ENCODE measurements at regions not wholly inside any gene's neighbourhood (a gene's known extent, or its start where the extent isn't known, plus 50 kb on each side); places are given as distances from the start of the nearest gene placed in this dataset.

DNA sequence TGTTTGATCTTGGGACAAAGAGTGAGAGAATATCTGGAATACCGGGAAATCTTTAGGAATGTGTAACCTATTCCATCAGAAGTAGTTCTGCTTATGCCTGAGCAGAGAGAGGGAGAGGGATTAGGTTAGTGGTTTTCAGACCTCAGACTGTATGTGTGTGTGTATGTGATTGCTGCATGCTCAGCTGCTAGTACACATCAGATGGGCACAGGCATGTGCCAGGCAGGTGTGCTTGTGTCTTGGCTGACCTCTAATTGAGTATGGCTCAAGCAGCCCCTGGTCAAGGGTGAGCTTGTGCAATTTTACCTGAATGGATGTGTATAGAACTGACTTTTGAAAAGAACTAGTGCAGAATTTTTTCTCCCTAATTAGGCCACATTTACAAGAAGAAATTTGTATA lies 91.2 kb downstream of the INSIG2 start:
- Histone ChIP-seq H3K4ac (ENCODE audit: low read depth, low read length) (no peak overlapping the region), H4K8ac (ENCODE audit: low read depth, low read length) (no peak overlapping the region), H4K5ac (ENCODE audit: low read length) (no peak overlapping the region), H3K4me2 (ENCODE audit: low read length) (no peak overlapping the region), H3K9ac (ENCODE audit: low read length) (no peak overlapping the region), H3K4me1 (ENCODE audit: control insufficient read depth, low read depth, low read length) (peaks cover 4% of the 10 kb centered on the region), H3K23ac (ENCODE audit: low read length) (no peak overlapping the region), H3K36me3 (ENCODE audit: control insufficient read depth, insufficient read depth, low read length) (no peaks in the 10 kb centered on the region), H2BK15ac (replicated peaks; ENCODE audit: low read depth) (no peak overlapping the region), H2BK120ac (ENCODE audit: low read depth, low read length) (no peak overlapping the region), H2AK5ac (ENCODE audit: low read length) (no peak overlapping the region), H3K79me2 (ENCODE audit: control insufficient read depth, insufficient read depth, low read length) (no peaks in the 10 kb centered on the region), H3K56ac (ENCODE audit: low read length) (no peak overlapping the region), H2BK5ac (ENCODE audit: low read length) (no peak overlapping the region), H3K79me1 (ENCODE audit: low read length) (no peaks in the 10 kb centered on the region), H3K27ac (ENCODE audit: low read depth, low read length) (no peak overlapping the region), H3K4me3 (ENCODE audit: low read length) (no peak overlapping the region), H3K18ac (ENCODE audit: low read length) (no peak overlapping the region), H3K27me3 (ENCODE audit: insufficient read depth, low read length, poor library complexity) (no peaks in the 10 kb centered on the region)
- no peak for DNase-seq
- WGBS (ENCODE audit: extremely low coverage, insufficient coverage, low lambda C conversion rate) = no CpG with 5 or more reads among the region's 1 CpG

- no peaks in the 10 kb centered on the region for H3K79me2 ChIP-seq (ENCODE audit: control insufficient read depth, insufficient read depth, low read length)
- no CpG with 5 or more reads among the region's 2 CpGs for WGBS (ENCODE audit: extremely low coverage, insufficient coverage, low lambda C conversion rate)
Measured at GRCh38 chr2:118177884-118178283, 89.6 kb downstream of the INSIG2 start.

GRCh38 chr2:118177318-118177717 lies 89.0 kb downstream of the INSIG2 start:
- DNase-seq = no peak
- no peak overlapping the region for H2BK5ac ChIP-seq (ENCODE audit: low read length)
- no peak overlapping the region for H2AK5ac ChIP-seq (ENCODE audit: low read length)
- no peak overlapping the region for H4K5ac ChIP-seq (ENCODE audit: low read length)
- H3K27ac ChIP-seq (ENCODE audit: low read depth, low read length) = no peak overlapping the region
- H3K79me2 ChIP-seq (ENCODE audit: control insufficient read depth, insufficient read depth, low read length) = no peaks in the 10 kb centered on the region
- WGBS (ENCODE audit: extremely low coverage, insufficient coverage, low lambda C conversion rate) = no CpG with 5 or more reads among the region's 3 CpGs
- no peak overlapping the region for H3K4ac ChIP-seq (ENCODE audit: low read depth, low read length)
- H2BK15ac ChIP-seq (replicated peaks; ENCODE audit: low read depth) = no peak overlapping the region
- H3K4me2 ChIP-seq (ENCODE audit: low read length) = no peak overlapping the region
- H3K79me1 ChIP-seq (ENCODE audit: low read length) = no peaks in the 10 kb centered on the region
- no peak overlapping the region for H3K56ac ChIP-seq (ENCODE audit: low read length)
- H3K4me1 ChIP-seq (ENCODE audit: control insufficient read depth, low read depth, low read length) = no peaks in the 10 kb centered on the region
- H3K9ac ChIP-seq (ENCODE audit: low read length) = no peak overlapping the region
- no peak overlapping the region for H3K18ac ChIP-seq (ENCODE audit: low read length)
- no peaks in the 10 kb centered on the region for H3K36me3 ChIP-seq (ENCODE audit: control insufficient read depth, insufficient read depth, low read length)
- H3K27me3 ChIP-seq (ENCODE audit: insufficient read depth, low read length, poor library complexity) = no peaks in the 10 kb centered on the region
- H3K23ac ChIP-seq (ENCODE audit: low read length) = no peak overlapping the region
- H3K4me3 ChIP-seq (ENCODE audit: low read length) = no peak overlapping the region
- no peak overlapping the region for H2BK120ac ChIP-seq (ENCODE audit: low read depth, low read length)
- no peak overlapping the region for H4K8ac ChIP-seq (ENCODE audit: low read depth, low read length)

More at GRCh38 chr2:118177884-118178283, 89.6 kb downstream of the INSIG2 start:
- no peak overlapping the region for H3K23ac ChIP-seq (ENCODE audit: low read length)
- H3K27ac ChIP-seq (ENCODE audit: low read depth, low read length) = no peak overlapping the region
- no peak overlapping the region for H3K4me3 ChIP-seq (ENCODE audit: low read length)
- no peaks in the 10 kb centered on the region for H3K36me3 ChIP-seq (ENCODE audit: control insufficient read depth, insufficient read depth, low read length)
- no peak overlapping the region for H4K8ac ChIP-seq (ENCODE audit: low read depth, low read length)
- DNase-seq = no peak
- no peak overlapping the region for H2AK5ac ChIP-seq (ENCODE audit: low read length)
- no peaks in the 10 kb centered on the region for H3K4me1 ChIP-seq (ENCODE audit: control insufficient read depth, low read depth, low read length)
- H3K9ac ChIP-seq (ENCODE audit: low read length) = no peak overlapping the region
- H3K4ac ChIP-seq (ENCODE audit: low read depth, low read length) = no peak overlapping the region
- no peaks in the 10 kb centered on the region for H3K79me1 ChIP-seq (ENCODE audit: low read length)
- no peak overlapping the region for H3K4me2 ChIP-seq (ENCODE audit: low read length)
- no peak overlapping the region for H3K18ac ChIP-seq (ENCODE audit: low read length)
- H2BK120ac ChIP-seq (ENCODE audit: low read depth, low read length) = no peak overlapping the region
- no peaks in the 10 kb centered on the region for H3K27me3 ChIP-seq (ENCODE audit: insufficient read depth, low read length, poor library complexity)
- H2BK15ac ChIP-seq (replicated peaks; ENCODE audit: low read depth) = no peak overlapping the region
- no peak overlapping the region for H4K5ac ChIP-seq (ENCODE audit: low read length)
- no peak overlapping the region for H3K56ac ChIP-seq (ENCODE audit: low read length)
- H2BK5ac ChIP-seq (ENCODE audit: low read length) = no peak overlapping the region

- no peak overlapping the region for H3K4me2 ChIP-seq (ENCODE audit: low read length)
- WGBS (ENCODE audit: extremely low coverage, insufficient coverage, low lambda C conversion rate) = no CpG with 5 or more reads among the region's 3 CpGs
Measured at GRCh38 chr2:118176601-118177000, 88.3 kb downstream of the INSIG2 start.

GRCh38 chr2:118171546-118171945 lies 83.3 kb downstream of the INSIG2 start:
- WGBS (ENCODE audit: extremely low coverage, insufficient coverage, low lambda C conversion rate) = no CpG with 5 or more reads among the region's 2 CpGs

More at GRCh38 chr2:118176601-118177000, 88.3 kb downstream of the INSIG2 start:
- no peak overlapping the region for H2BK120ac ChIP-seq (ENCODE audit: low read depth, low read length)
- no peak overlapping the region for H2BK15ac ChIP-seq (replicated peaks; ENCODE audit: low read depth)
- H2AK5ac ChIP-seq (ENCODE audit: low read length) = no peak overlapping the region
- no peaks in the 10 kb centered on the region for H3K4me1 ChIP-seq (ENCODE audit: control insufficient read depth, low read depth, low read length)
- no peak overlapping the region for H3K4ac ChIP-seq (ENCODE audit: low read depth, low read length)
- H2BK5ac ChIP-seq (ENCODE audit: low read length) = no peak overlapping the region
- no peak overlapping the region for H3K9ac ChIP-seq (ENCODE audit: low read length)
- H3K23ac ChIP-seq (ENCODE audit: low read length) = no peak overlapping the region
- H4K8ac ChIP-seq (ENCODE audit: low read depth, low read length) = no peak overlapping the region
- no peaks in the 10 kb centered on the region for H3K27me3 ChIP-seq (ENCODE audit: insufficient read depth, low read length, poor library complexity)
- no peaks in the 10 kb centered on the region for H3K79me2 ChIP-seq (ENCODE audit: control insufficient read depth, insufficient read depth, low read length)
- H3K79me1 ChIP-seq (ENCODE audit: low read length) = no peaks in the 10 kb centered on the region
- H3K27ac ChIP-seq (ENCODE audit: low read depth, low read length) = no peak overlapping the region
- no peaks in the 10 kb centered on the region for H3K36me3 ChIP-seq (ENCODE audit: control insufficient read depth, insufficient read depth, low read length)
- H3K4me3 ChIP-seq (ENCODE audit: low read length) = no peak overlapping the region
- DNase-seq = no peak
- H4K5ac ChIP-seq (ENCODE audit: low read length) = no peak overlapping the region
- no peak overlapping the region for H3K18ac ChIP-seq (ENCODE audit: low read length)
- H3K56ac ChIP-seq (ENCODE audit: low read length) = no peak overlapping the region

DNA sequence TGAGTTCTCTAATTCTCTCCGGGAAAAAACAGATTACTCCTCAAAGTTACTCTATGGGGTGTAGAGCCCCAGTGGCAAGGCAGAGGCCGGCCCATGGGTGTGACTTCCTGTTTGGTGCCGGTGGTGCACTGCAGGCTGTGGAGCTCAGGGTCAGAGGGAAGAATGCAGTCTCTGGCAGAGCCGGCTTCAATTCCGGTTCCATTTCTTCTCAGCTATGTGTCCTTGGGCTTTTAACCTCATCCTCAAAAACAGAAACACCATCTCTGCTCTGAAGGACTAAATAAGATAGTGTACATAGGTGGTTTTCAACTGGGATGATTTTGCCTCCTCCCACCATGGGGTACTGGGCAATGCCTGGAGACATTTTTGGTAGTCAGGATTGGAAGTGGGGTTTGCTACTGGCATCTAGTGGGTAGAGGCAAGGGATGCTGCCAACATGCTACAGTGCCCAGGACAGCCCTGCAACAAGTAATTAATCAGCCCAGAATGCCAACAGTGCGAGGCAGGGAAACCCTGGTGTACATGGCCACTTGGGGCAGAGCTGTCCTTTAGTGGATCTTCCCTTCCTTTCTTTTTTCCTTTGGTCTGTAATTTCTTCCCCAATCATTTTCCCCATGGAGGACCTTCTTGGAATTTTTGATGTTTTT lies 81.2 kb downstream of the INSIG2 start:
- Histone ChIP-seq H2BK5ac (ENCODE audit: low read length) (no peak overlapping the region), H4K5ac (ENCODE audit: low read length) (no peak overlapping the region), H2BK120ac (ENCODE audit: low read depth, low read length) (no peak overlapping the region), H3K4me1 (ENCODE audit: control insufficient read depth, low read depth, low read length) (no peaks in the 10 kb centered on the region), H2AK5ac (ENCODE audit: low read length) (no peak overlapping the region), H2BK15ac (replicated peaks; ENCODE audit: low read depth) (no peak overlapping the region), H3K4ac (ENCODE audit: low read depth, low read length) (no peak overlapping the region), H3K4me3 (ENCODE audit: low read length) (no peak overlapping the region), H3K79me2 (ENCODE audit: control insufficient read depth, insufficient read depth, low read length) (no peaks in the 10 kb centered on the region), H3K27ac (ENCODE audit: low read depth, low read length) (no peak overlapping the region), H3K18ac (ENCODE audit: low read length) (no peak overlapping the region), H3K56ac (ENCODE audit: low read length) (peak overlapping the region; percentile 20), H3K79me1 (ENCODE audit: low read length) (no peaks in the 10 kb centered on the region), H3K23ac (ENCODE audit: low read length) (no peak overlapping the region), H3K36me3 (ENCODE audit: control insufficient read depth, insufficient read depth, low read length) (no peaks in the 10 kb centered on the region), H3K9ac (ENCODE audit: low read length) (no peak overlapping the region), H3K4me2 (ENCODE audit: low read length) (no peak overlapping the region), H4K8ac (ENCODE audit: low read depth, low read length) (no peak overlapping the region), H3K27me3 (ENCODE audit: insufficient read depth, low read length, poor library complexity) (no peaks in the 10 kb centered on the region)
- DNase-seq = peak; percentile 33
- WGBS (ENCODE audit: extremely low coverage, insufficient coverage, low lambda C conversion rate) = no CpG with 5 or more reads among the region's 6 CpGs

More at GRCh38 chr2:118171546-118171945, 83.3 kb downstream of the INSIG2 start:
- Histone ChIP-seq H4K5ac (ENCODE audit: low read length) (no peak overlapping the region), H3K9ac (ENCODE audit: low read length) (no peak overlapping the region), H3K23ac (ENCODE audit: low read length) (no peak overlapping the region), H3K27me3 (ENCODE audit: insufficient read depth, low read length, poor library complexity) (no peaks in the 10 kb centered on the region), H3K79me2 (ENCODE audit: control insufficient read depth, insufficient read depth, low read length) (no peaks in the 10 kb centered on the region), H4K8ac (ENCODE audit: low read depth, low read length) (no peak overlapping the region), H3K4ac (ENCODE audit: low read depth, low read length) (no peak overlapping the region), H3K36me3 (ENCODE audit: control insufficient read depth, insufficient read depth, low read length) (no peaks in the 10 kb centered on the region), H3K4me2 (ENCODE audit: low read length) (no peak overlapping the region), H3K27ac (ENCODE audit: low read depth, low read length) (no peak overlapping the region), H3K18ac (ENCODE audit: low read length) (no peak overlapping the region), H3K79me1 (ENCODE audit: low read length) (no peaks in the 10 kb centered on the region), H3K4me1 (ENCODE audit: control insufficient read depth, low read depth, low read length) (no peaks in the 10 kb centered on the region), H2BK5ac (ENCODE audit: low read length) (no peak overlapping the region), H3K56ac (ENCODE audit: low read length) (no peak overlapping the region), H2BK120ac (ENCODE audit: low read depth, low read length) (no peak overlapping the region), H3K4me3 (ENCODE audit: low read length) (no peak overlapping the region), H2AK5ac (ENCODE audit: low read length) (no peak overlapping the region), H2BK15ac (replicated peaks; ENCODE audit: low read depth) (no peak overlapping the region)
- DNase-seq = no peak
